ENCODE measurements at regions not wholly inside any gene's neighbourhood (a gene's known extent, or its start where the extent isn't known, plus 50 kb on each side); places are given as distances from the start of the nearest gene placed in this dataset.

DNA sequence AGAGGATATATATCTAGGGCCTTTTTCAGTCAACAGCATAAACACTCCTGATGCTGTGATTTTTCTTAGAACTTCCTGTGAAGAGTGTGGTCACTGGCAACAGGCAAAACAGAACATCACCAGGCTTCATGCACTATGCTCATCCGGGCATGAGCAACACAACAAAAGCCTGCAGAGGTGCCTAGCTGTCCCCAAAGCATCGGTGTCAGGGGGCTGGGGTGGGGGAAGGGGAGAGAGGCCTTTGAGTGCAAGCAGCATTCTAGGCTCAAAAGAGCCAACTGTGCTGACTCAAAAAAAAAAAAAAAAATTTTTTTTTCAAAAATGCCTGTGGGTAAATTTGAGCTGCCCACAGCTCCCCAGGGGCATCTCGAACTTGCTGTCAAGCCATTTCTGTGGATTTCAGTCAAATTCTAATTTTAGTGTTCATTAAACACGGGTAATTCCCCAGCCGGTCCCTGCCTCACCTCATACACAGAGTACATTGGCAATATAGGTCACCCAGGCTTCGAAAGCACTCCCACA lies 194.6 kb upstream of the DYNLRB2 start (continued):
- TF ChIP-seq PATZ1 (CRISPR knock-in tag; IDR thresholded peaks at IDR 0.05; ENCODE audit: borderline replicate concordance) (no peak), ZC3H10 (CRISPR knock-in tag; IDR thresholded peaks at IDR 0.05) (no peak), TOX (CRISPR knock-in tag; IDR thresholded peaks at IDR 0.05; ENCODE audit: borderline replicate concordance) (no peak), ARNTL (CRISPR knock-in tag; IDR thresholded peaks at IDR 0.05; ENCODE audit: borderline replicate concordance, low read depth) (no peak), ISL1 (CRISPR knock-in tag; IDR thresholded peaks at IDR 0.05) (no peak), ZFP30 (CRISPR knock-in tag; IDR thresholded peaks at IDR 0.05) (no peak), GLIS3 (CRISPR knock-in tag; IDR thresholded peaks at IDR 0.05) (no peak)

DNA sequence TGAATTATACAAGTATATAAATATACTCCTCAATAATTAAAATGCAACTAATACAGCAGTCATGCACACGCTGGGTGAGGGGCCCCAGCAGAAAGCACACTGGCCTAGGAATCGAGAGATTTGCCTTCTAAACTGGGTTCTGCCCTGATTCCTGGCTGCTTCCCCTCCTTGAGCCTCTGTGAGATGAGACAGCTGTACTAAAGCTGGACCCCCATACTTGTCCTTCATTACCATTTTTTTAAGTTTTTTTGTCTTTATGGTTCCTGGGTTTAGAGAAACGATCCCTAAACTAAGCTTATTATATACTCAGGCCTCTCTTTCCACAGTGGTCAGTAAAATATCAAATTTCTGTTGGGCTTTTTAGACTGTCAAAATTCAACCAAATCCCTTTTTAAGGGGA lies 195.1 kb upstream of the DYNLRB2 start:
- no peak for ATAC-seq
- TF ChIP-seq PPARA (CRISPR knock-in tag; IDR thresholded peaks at IDR 0.05; ENCODE audit: borderline replicate concordance) (no peak), RARB (CRISPR knock-in tag; IDR thresholded peaks at IDR 0.05) (no peak), ZFP30 (CRISPR knock-in tag; IDR thresholded peaks at IDR 0.05) (no peak), ZFP3 (CRISPR knock-in tag; IDR thresholded peaks at IDR 0.05) (no peak), TSHZ2 (CRISPR knock-in tag; IDR thresholded peaks at IDR 0.05) (no peak), GLIS3 (CRISPR knock-in tag; IDR thresholded peaks at IDR 0.05) (no peak), ARNTL (CRISPR knock-in tag; IDR thresholded peaks at IDR 0.05; ENCODE audit: borderline replicate concordance, low read depth) (no peak), PATZ1 (CRISPR knock-in tag; IDR thresholded peaks at IDR 0.05; ENCODE audit: borderline replicate concordance) (no peak), CSDC2 (CRISPR knock-in tag; IDR thresholded peaks at IDR 0.05) (no peak), ZNF565 (CRISPR knock-in tag; conservative IDR thresholded peaks at IDR 0.05; ENCODE audit: low read depth) (no peak), TOX (CRISPR knock-in tag; IDR thresholded peaks at IDR 0.05; ENCODE audit: borderline replicate concordance) (no peak), ESRRG (CRISPR knock-in tag; IDR thresholded peaks at IDR 0.05) (no peak), ZC3H10 (CRISPR knock-in tag; IDR thresholded peaks at IDR 0.05) (no peak), SNAI2 (CRISPR knock-in tag; IDR thresholded peaks at IDR 0.05) (no peak), ZNF8 (CRISPR knock-in tag; IDR thresholded peaks at IDR 0.05) (no peak), ISL1 (CRISPR knock-in tag; IDR thresholded peaks at IDR 0.05) (no peak)
- TF ChIP-seq, protein P1, sequence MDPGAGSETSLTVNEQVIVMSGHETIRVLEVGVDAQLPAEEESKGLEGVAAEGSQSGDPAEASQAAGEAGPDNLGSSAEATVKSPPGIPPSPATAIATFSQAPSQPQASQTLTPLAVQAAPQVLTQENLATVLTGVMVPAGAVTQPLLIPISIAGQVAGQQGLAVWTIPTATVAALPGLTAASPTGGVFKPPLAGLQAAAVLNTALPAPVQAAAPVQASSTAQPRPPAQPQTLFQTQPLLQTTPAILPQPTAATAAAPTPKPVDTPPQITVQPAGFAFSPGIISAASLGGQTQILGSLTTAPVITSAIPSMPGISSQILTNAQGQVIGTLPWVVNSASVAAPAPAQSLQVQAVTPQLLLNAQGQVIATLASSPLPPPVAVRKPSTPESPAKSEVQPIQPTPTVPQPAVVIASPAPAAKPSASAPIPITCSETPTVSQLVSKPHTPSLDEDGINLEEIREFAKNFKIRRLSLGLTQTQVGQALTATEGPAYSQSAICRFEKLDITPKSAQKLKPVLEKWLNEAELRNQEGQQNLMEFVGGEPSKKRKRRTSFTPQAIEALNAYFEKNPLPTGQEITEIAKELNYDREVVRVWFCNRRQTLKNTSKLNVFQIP (CRISPR knock-in tag; IDR thresholded peaks at IDR 0.05; ENCODE audit: borderline replicate concordance, low read depth), result no peak
- TF ChIP-seq, protein P2, sequence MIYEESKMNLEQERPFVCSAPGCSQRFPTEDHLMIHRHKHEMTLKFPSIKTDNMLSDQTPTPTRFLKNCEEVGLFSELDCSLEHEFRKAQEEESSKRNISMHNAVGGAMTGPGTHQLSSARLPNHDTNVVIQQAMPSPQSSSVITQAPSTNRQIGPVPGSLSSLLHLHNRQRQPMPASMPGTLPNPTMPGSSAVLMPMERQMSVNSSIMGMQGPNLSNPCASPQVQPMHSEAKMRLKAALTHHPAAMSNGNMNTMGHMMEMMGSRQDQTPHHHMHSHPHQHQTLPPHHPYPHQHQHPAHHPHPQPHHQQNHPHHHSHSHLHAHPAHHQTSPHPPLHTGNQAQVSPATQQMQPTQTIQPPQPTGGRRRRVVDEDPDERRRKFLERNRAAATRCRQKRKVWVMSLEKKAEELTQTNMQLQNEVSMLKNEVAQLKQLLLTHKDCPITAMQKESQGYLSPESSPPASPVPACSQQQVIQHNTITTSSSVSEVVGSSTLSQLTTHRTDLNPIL (CRISPR knock-in tag; IDR thresholded peaks at IDR 0.05; ENCODE audit: low read depth), result no peak

DNA sequence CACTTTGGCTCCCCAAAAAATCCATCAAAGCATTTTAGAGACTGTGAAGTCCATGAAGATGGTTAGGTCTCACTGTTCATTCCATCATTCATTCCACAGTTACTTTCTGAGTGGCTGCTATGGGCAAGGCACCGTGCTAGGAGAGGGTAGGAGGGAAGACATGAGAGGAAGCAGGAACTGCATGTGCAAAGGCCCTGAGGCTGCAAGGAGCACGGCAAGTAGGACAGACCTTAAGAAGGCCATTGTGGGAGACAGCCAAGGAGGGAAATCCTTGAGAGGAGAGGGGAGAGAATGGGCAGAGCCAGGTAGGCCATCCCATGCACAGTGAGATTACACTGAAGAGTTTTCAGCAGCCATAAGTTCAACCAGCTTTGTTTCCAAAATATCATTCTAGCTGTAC lies 196.2 kb upstream of the DYNLRB2 start:
- no peak for ATAC-seq
- TF ChIP-seq SNAI2 (CRISPR knock-in tag; IDR thresholded peaks at IDR 0.05) (no peak), ISL1 (CRISPR knock-in tag; IDR thresholded peaks at IDR 0.05) (no peak), ARNTL (CRISPR knock-in tag; IDR thresholded peaks at IDR 0.05; ENCODE audit: borderline replicate concordance, low read depth) (no peak), ZNF565 (CRISPR knock-in tag; conservative IDR thresholded peaks at IDR 0.05; ENCODE audit: low read depth) (no peak), PPARA (CRISPR knock-in tag; IDR thresholded peaks at IDR 0.05; ENCODE audit: borderline replicate concordance) (no peak), ZNF70 (CRISPR knock-in tag; IDR thresholded peaks at IDR 0.05) (no peak), ZNF8 (CRISPR knock-in tag; IDR thresholded peaks at IDR 0.05) (no peak)
